K562 (cell line): ENCODE measurements at regions not wholly inside any gene's neighbourhood (a gene's known extent, or its start where the extent isn't known, plus 50 kb on each side); places are given as distances from the start of the nearest gene placed in this dataset.

Source experiments
- ATAC-seq: fragments of 200-7000 bp; cut with Tn5 transposase; 3 replicates; pipeline ENCODE4 v1.9.1; 2020; ENCODE audit warnings: moderate library complexity
- BruUV-seq: library from RNA; stranded (reverse); fragments of 400-500 nt; replicated peaks from 2 replicates; lab custom pipeline; 2021; lab: Mats Ljungman, UMichigan
- CTCF ChIA-PET: fragments of 300-600 bp; formaldehyde crosslinking; extraction: SDS; loops from one replicate; lab custom pipeline; 2021; ENCODE audit warnings: low intra/inter-chr PET ratio; lab: Yijun Ruan, JAX
- POLR2A ChIA-PET: fragments of 300-600, 350-650 bp; sonication (Branson Sonifier 250); formaldehyde crosslinking; extraction: SDS; loops from one replicate; lab custom pipeline; 2021; ENCODE audit warnings: antibody characterized with exemption, inconsistent platforms; lab: Yijun Ruan, JAX
- DNase-seq, 4 experiments: peaks; one replicate each; pipeline versions ENCODE4 v3.0.0 to v3.0.0-alpha.2; 2011 to 2018; ENCODE audit warnings: low spot score in 3 of 4, mixed read lengths in 3 of 4; ENCODE audit errors: extremely low read depth in 1 of 4
- FAIRE-seq: peaks from 2 replicates; lab custom pipeline; 2011; peaks lifted over from hg19 to GRCh38; lab: Jason Lieb, UNC
- H2AFZ ChIP-seq: 2 replicates; pipeline ENCODE4 v1.6.0; 2011; ENCODE audit warnings: low read depth, low read length, control low read depth, inconsistent platforms
- H3K27ac ChIP-seq: fragments of 200-600 bp; 3 replicates; pipeline ENCODE4 v1.8.0; 2011; ENCODE audit warnings: low read depth, mild to moderate bottlenecking, control low read depth, inconsistent platforms, low read length, moderate library complexity, mixed read lengths; ENCODE audit errors: extremely low read depth
- H3K27me3 ChIP-seq, 2 experiments: fragments of 300-600 bp in 1 of 2; 2 replicates in 1 of 2; 3 replicates in 1 of 2; pipeline versions ENCODE4 v1.6.0 to v1.8.0; 2011; ENCODE audit warnings: inconsistent platforms in 2 of 2, low read length in 2 of 2, mild to moderate bottlenecking in 1 of 2, mixed read lengths in 1 of 2, moderate library complexity in 1 of 2; ENCODE audit not compliant: control insufficient read depth in 2 of 2, insufficient read depth in 2 of 2
- H3K36me3 ChIP-seq: fragments of 300-600 bp; 3 replicates; pipeline ENCODE4 v1.8.0; 2011; ENCODE audit warnings: mild to moderate bottlenecking, low read length, inconsistent platforms; ENCODE audit not compliant: control insufficient read depth, insufficient read depth
- H3K4me1 ChIP-seq, 2 experiments: fragments of 200-600 bp in 1 of 2; replicated peaks in 1 of 2; 2 replicates in 1 of 2; 3 replicates in 1 of 2; pipeline versions ENCODE4 v1.5.1 to v1.8.0; 2011; ENCODE audit warnings: inconsistent platforms in 2 of 2, low read length in 2 of 2, mild to moderate bottlenecking in 1 of 2, mixed read lengths in 1 of 2, moderate library complexity in 1 of 2; ENCODE audit not compliant: control insufficient read depth in 2 of 2, insufficient read depth in 2 of 2
- H3K4me2 ChIP-seq: 2 replicates; pipeline ENCODE4 v1.6.1; 2011; ENCODE audit warnings: low read length, control low read depth, inconsistent platforms, mixed read lengths; ENCODE audit not compliant: insufficient read depth
- H3K4me3 ChIP-seq: fragments of 200-600 bp; sonication (generic), shearing (Covaris generic); 2 replicates; pipeline ENCODE4 v1.5.1; 2016; ENCODE audit warnings: control low read depth, inconsistent platforms
- H3K79me2 ChIP-seq: fragments of 200-600 bp; 3 replicates; pipeline ENCODE4 v1.8.0; 2011; ENCODE audit warnings: low read length, inconsistent platforms; ENCODE audit not compliant: control insufficient read depth, insufficient read depth
- H3K9ac ChIP-seq, 2 experiments: 2 replicates each; pipeline versions ENCODE4 v1.6.0 to v1.6.1; 2011; ENCODE audit warnings: low read depth in 2 of 2, low read length in 2 of 2, control low read depth in 1 of 2, inconsistent platforms in 1 of 2, mild to moderate bottlenecking in 1 of 2, mixed read lengths in 1 of 2; ENCODE audit not compliant: insufficient read depth in 1 of 2
- H3K9me1 ChIP-seq: one replicate; pipeline ENCODE4 v1.6.0; 2011; ENCODE audit warnings: inconsistent platforms, mild to moderate bottlenecking, low read length, moderate library complexity; ENCODE audit not compliant: control insufficient read depth, insufficient read depth
- H3K9me3 ChIP-seq: replicated peaks from 2 replicates; pipeline ENCODE4 v1.5.1; 2011; ENCODE audit warnings: low read depth, low read length, inconsistent platforms; ENCODE audit not compliant: control insufficient read depth, insufficient read depth
- H4K20me1 ChIP-seq: replicated peaks from 2 replicates; pipeline ENCODE4 v1.6.1; 2011; ENCODE audit warnings: low read length, inconsistent platforms, mixed read lengths; ENCODE audit not compliant: control insufficient read depth, insufficient read depth
- BDP1 ChIP-seq: IDR thresholded peaks from 3 replicates; pipeline ENCODE4 v1.6.1; 2011; ENCODE audit not compliant: insufficient read length, insufficient read depth
- CHD1 ChIP-seq: fragments of 200-600 bp; sonication (generic); IDR thresholded peaks from one replicate; pipeline ENCODE4 v1.6.1; 2012; ENCODE audit warnings: mild to moderate bottlenecking, moderate library complexity, low read length, inconsistent platforms
- KDM4B ChIP-seq, 2 experiments: fragments of 450-650 bp in 1 of 2; sonication (generic) in 1 of 2; IDR thresholded peaks; 2 replicates each; pipeline ENCODE4 v1.6.1; 2016 to 2017; ENCODE audit warnings: borderline replicate concordance in 2 of 2, antibody characterized with exemption in 1 of 2, low read depth in 1 of 2, mild to moderate bottlenecking in 1 of 2
- KLF16 ChIP-seq: IDR thresholded peaks from 2 replicates; pipeline ENCODE4 v1.6.1; 2016; ENCODE audit warnings: antibody characterized with exemption
- L3MBTL2 ChIP-seq: fragments of 450-650 bp; IDR thresholded peaks from 2 replicates; pipeline ENCODE4 v1.6.1; 2016; ENCODE audit warnings: mild to moderate bottlenecking, moderate library complexity
- MTF1 ChIP-seq: fragments of 250-450 bp; sonication (Bioruptor Pico); IDR thresholded peaks from 2 replicates; pipeline ENCODE4 v1.9.0; 2021; ENCODE audit warnings: moderate library complexity, mild to moderate bottlenecking, inconsistent platforms, borderline replicate concordance
- POLR3A ChIP-seq: IDR thresholded peaks from 2 replicates; pipeline ENCODE4 v1.6.1; 2011; ENCODE audit warnings: borderline replicate concordance, mild to moderate bottlenecking, moderate library complexity; ENCODE audit not compliant: insufficient read length, insufficient read depth; ENCODE audit errors: extremely low read depth
- RAD51 ChIP-seq: fragments of 450-650 bp; IDR thresholded peaks from 2 replicates; pipeline ENCODE4 v1.7.1; 2016; ENCODE audit warnings: low read depth, mild to moderate bottlenecking, borderline replicate concordance
- SIN3A ChIP-seq, 2 experiments: fragments of 150-350 bp in 1 of 2; IDR thresholded peaks; 2 replicates each; pipeline ENCODE4 v1.6.1; 2011 to 2016; ENCODE audit warnings: borderline replicate concordance in 2 of 2, low read depth in 2 of 2, low read length in 2 of 2, mild to moderate bottlenecking in 2 of 2, moderate library complexity in 2 of 2; ENCODE audit not compliant: control insufficient read depth in 1 of 2
- TARDBP ChIP-seq: fragments of 450-650 bp; IDR thresholded peaks from 2 replicates; pipeline ENCODE4 v1.6.1; 2016
- XRCC4 ChIP-seq: IDR thresholded peaks from one replicate; pipeline ENCODE4 v1.6.1; 2011; ENCODE audit not compliant: insufficient read depth, insufficient read length; ENCODE audit errors: extremely low read depth
- ZNF274 ChIP-seq: IDR thresholded peaks from 2 replicates; pipeline ENCODE4 v1.6.1; 2011; ENCODE audit warnings: low read depth, mild to moderate bottlenecking, low read length, moderate library complexity, borderline replicate concordance
- ZNF347 ChIP-seq: fragments of 450-650 bp; formaldehyde crosslinking; IDR thresholded peaks from 2 replicates; pipeline ENCODE4 v1.4.0; 2020; ENCODE audit warnings: low read depth, mild to moderate bottlenecking, moderate library complexity
- ZNF436 ChIP-seq: fragments of 250-450, 450-650 bp; sonication (Bioruptor Pico); formaldehyde crosslinking; IDR thresholded peaks from 2 replicates; pipeline ENCODE4 v1.7.0; 2020; ENCODE audit warnings: mild to moderate bottlenecking
- WGBS: fragments of 100-300 bp; shearing (Covaris generic); methylation state at CpG from one replicate; pipeline ENCODE4 v1.1.6; 2016; ENCODE audit warnings: low coverage, mixed read lengths; ENCODE audit not compliant: insufficient coverage; ENCODE audit errors: missing lambda C conversion rate; 5-methylcytosine and 5-hydroxymethylcytosine counted together
- in situ Hi-C: fragments of 300-500 bp; cut with MboI; formaldehyde crosslinking; loops from 4 replicates; pipeline ENCODE4 v1.15.0; 2018; ENCODE audit warnings: inconsistent platforms, mixed read lengths
- intact Hi-C: fragments of 100-400 bp; cut with micrococcal nuclease; formaldehyde crosslinking; loops from 2 replicates; pipeline ENCODE4 v1.14.2; 2022

- TF ChIP-seq XRCC4 = no peak
- no peak for TF ChIP-seq ZNF274
- no peak for TF ChIP-seq BDP1
- no peak for TF ChIP-seq KDM4B (IDR thresholded peaks at IDR 0.05; ENCODE audit: borderline replicate concordance in 2 of 2, low read depth in 1 of 2)
- TF ChIP-seq ZNF347 (CRISPR knock-in tag) = no peak
- no peak for TF ChIP-seq TARDBP
- TF ChIP-seq RAD51 = no peak
- no peak for TF ChIP-seq SIN3A (IDR thresholded peaks at IDR 0.05; ENCODE audit: borderline replicate concordance in 2 of 2, control insufficient read depth in 1 of 2, low read depth in 2 of 2, low read length in 2 of 2)
- no peak for TF ChIP-seq POLR3A
- TF ChIP-seq CHD1 = no peak
- TF ChIP-seq ZNF436 (CRISPR knock-in tag) = no peak
- no peak for TF ChIP-seq L3MBTL2
- TF ChIP-seq KLF16 = no peak
- no peak for TF ChIP-seq MTF1 (CRISPR knock-in tag)
- no peaks in the 10 kb centered on the region for H3K27me3 ChIP-seq
- H3K4me1 ChIP-seq = no peaks in the 10 kb centered on the region
- no peaks in the 10 kb centered on the region for H4K20me1 ChIP-seq
- no peaks in the 10 kb centered on the region for H3K9me1 ChIP-seq
- in situ Hi-C loops = no loop called here
- BruUV-seq = no TSS peak
- no peak overlapping the region for H3K27ac ChIP-seq
- ATAC-seq (no peak), FAIRE-seq (no peak), DNase-seq (no peak)
- intact Hi-C loops = no loop called here
- H3K4me3 ChIP-seq = no peak overlapping the region
- no peak overlapping the region for H3K9ac ChIP-seq
- no peaks in the 10 kb centered on the region for H3K36me3 ChIP-seq
- WGBS = 0% methylated on average over 1 of the region's 1 CpG
- H3K9me3 ChIP-seq = no peaks in the 10 kb centered on the region; the same call in 1 of the 2 replicates
- H2AFZ ChIP-seq = no peak overlapping the region
- ChIA-PET CTCF (no interaction called here), POLR2A (no interaction called here)
- H3K79me2 ChIP-seq = no peaks in the 10 kb centered on the region
- H3K4me2 ChIP-seq = no peak overlapping the region
These were observed 204.2 kb downstream of the PABPC4L start for GRCh38 chr4:133997436-133997835.
